ENCODE measurements at regions not wholly inside any gene's neighbourhood (a gene's known extent, or its start where the extent isn't known, plus 50 kb on each side); places are given as distances from the start of the nearest gene placed in this dataset.
A peak's percentile ranks its signal among the peaks of the same experiment; 100 is the strongest.

GRCh38 chr4:155268821-155269220 lies 60.4 kb downstream of the NPY2R start:
- Histone ChIP-seq H3K36me3 (ENCODE audit: control insufficient read depth in 4 of 4, insufficient read depth in 4 of 4, low read length in 3 of 4) (no peaks in the 10 kb centered on the region), H3K27me3 (replicated peaks in 2 of 5; ENCODE audit: control insufficient read depth in 4 of 5, insufficient read depth in 5 of 5, low read length in 4 of 5) (no peaks in the 10 kb centered on the region), H3K4me1 (ENCODE audit: control extremely low read depth in 1 of 4, control insufficient read depth in 4 of 4, insufficient read depth in 4 of 4, low read length in 3 of 4) (no peaks in the 10 kb centered on the region), H3K4me3 (ENCODE audit: control insufficient read depth in 1 of 7, extremely low read depth in 1 of 7, insufficient read depth in 4 of 7, low read depth in 2 of 7, low read length in 6 of 7) (no peak overlapping the region), H3K9me3 (ENCODE audit: control extremely low read depth in 1 of 5, control insufficient read depth in 4 of 5, insufficient read depth in 2 of 5, low read depth in 1 of 5, low read length in 4 of 5) (peaks cover 0 to 5% (median 0%) of the 10 kb centered on the region in 5 experiments), H3K27ac (ENCODE audit: insufficient read depth in 1 of 2, low read depth in 1 of 2, low read length in 2 of 2, poor library complexity in 1 of 2, severe bottlenecking in 2 of 2) (no peak overlapping the region)
- POLR2A ChIA-PET, result interaction anchor here (0.5 kb wide), 1 partner anchor 23 kb away, joined by 3 read pairs; no protein-coding TSS in a partner anchor
- DNase-seq, result no peak
- CTCF ChIA-PET, result no interaction called here

- H3K4me3 ChIP-seq (ENCODE audit: control insufficient read depth in 1 of 7, extremely low read depth in 1 of 7, insufficient read depth in 4 of 7, low read depth in 2 of 7, low read length in 6 of 7), result no peak overlapping the region
- DNase-seq, result no peak
- ChIA-PET CTCF (no interaction called here), POLR2A (no interaction called here)
- H3K27ac ChIP-seq (ENCODE audit: insufficient read depth in 1 of 2, low read depth in 1 of 2, low read length in 2 of 2, poor library complexity in 1 of 2, severe bottlenecking in 2 of 2), result no peak overlapping the region
- no peaks in the 10 kb centered on the region for H3K4me1 ChIP-seq (ENCODE audit: control extremely low read depth in 1 of 4, control insufficient read depth in 4 of 4, insufficient read depth in 4 of 4, low read length in 3 of 4)
- no peaks in the 10 kb centered on the region for H3K36me3 ChIP-seq (ENCODE audit: control insufficient read depth in 4 of 4, insufficient read depth in 4 of 4, low read length in 3 of 4)
- no peaks in the 10 kb centered on the region for H3K27me3 ChIP-seq (replicated peaks in 2 of 5; ENCODE audit: control insufficient read depth in 4 of 5, insufficient read depth in 5 of 5, low read length in 4 of 5)
- H3K9me3 ChIP-seq (ENCODE audit: control extremely low read depth in 1 of 5, control insufficient read depth in 4 of 5, insufficient read depth in 2 of 5, low read depth in 1 of 5, low read length in 4 of 5), result peaks cover 0 to 5% (median 0%) of the 10 kb centered on the region in 5 experiments
Observed at GRCh38 chr4:155270671-155271070, 62.2 kb downstream of the NPY2R start.

- no peaks in the 10 kb centered on the region for H3K27me3 ChIP-seq (replicated peaks in 2 of 5; ENCODE audit: control insufficient read depth in 4 of 5, insufficient read depth in 5 of 5, low read length in 4 of 5)
- H3K36me3 ChIP-seq (ENCODE audit: control insufficient read depth in 4 of 4, insufficient read depth in 4 of 4, low read length in 3 of 4), result no peaks in the 10 kb centered on the region
- POLR2A ChIA-PET, result no interaction called here
- H3K4me1 ChIP-seq (ENCODE audit: control extremely low read depth in 1 of 4, control insufficient read depth in 4 of 4, insufficient read depth in 4 of 4, low read length in 3 of 4), result no peaks in the 10 kb centered on the region
- peak; percentile 6 to 27 (median 13) for DNase-seq
- CTCF ChIA-PET, result no interaction called here
- H3K27ac ChIP-seq (ENCODE audit: insufficient read depth in 1 of 2, low read depth in 1 of 2, low read length in 2 of 2, poor library complexity in 1 of 2, severe bottlenecking in 2 of 2), result no peak overlapping the region
- peaks cover 0 to 5% (median 0%) of the 10 kb centered on the region in 5 experiments for H3K9me3 ChIP-seq (ENCODE audit: control extremely low read depth in 1 of 5, control insufficient read depth in 4 of 5, insufficient read depth in 2 of 5, low read depth in 1 of 5, low read length in 4 of 5)
- no peak overlapping the region for H3K4me3 ChIP-seq (ENCODE audit: control insufficient read depth in 1 of 7, extremely low read depth in 1 of 7, insufficient read depth in 4 of 7, low read depth in 2 of 7, low read length in 6 of 7)
- whole genome bisulfite sequencing (ENCODE audit: insufficient coverage), result no CpG with 5 or more reads among the region's 1 CpG
Observed at GRCh38 chr4:155271557-155271956, 63.1 kb downstream of the NPY2R start.

GRCh38 chr4:155288999-155289398 lies 80.6 kb downstream of the NPY2R start:
- no peaks in the 10 kb centered on the region for H3K4me1 ChIP-seq (ENCODE audit: control extremely low read depth in 1 of 4, control insufficient read depth in 4 of 4, insufficient read depth in 4 of 4, low read length in 3 of 4)
- POLR2A ChIA-PET, result no interaction called here
- CTCF ChIA-PET, result no interaction called here
- no peak overlapping the region for H3K27ac ChIP-seq (ENCODE audit: insufficient read depth in 1 of 2, low read depth in 1 of 2, low read length in 2 of 2, poor library complexity in 1 of 2, severe bottlenecking in 2 of 2)
- no peak for DNase-seq
- no peaks in the 10 kb centered on the region for H3K36me3 ChIP-seq (ENCODE audit: control insufficient read depth in 4 of 4, insufficient read depth in 4 of 4, low read length in 3 of 4)
- no peak overlapping the region for H3K4me3 ChIP-seq (ENCODE audit: control insufficient read depth in 1 of 7, extremely low read depth in 1 of 7, insufficient read depth in 4 of 7, low read depth in 2 of 7, low read length in 6 of 7)
- no peaks in the 10 kb centered on the region for H3K27me3 ChIP-seq (replicated peaks in 2 of 5; ENCODE audit: control insufficient read depth in 4 of 5, insufficient read depth in 5 of 5, low read length in 4 of 5)
- H3K9me3 ChIP-seq (ENCODE audit: control extremely low read depth in 1 of 5, control insufficient read depth in 4 of 5, insufficient read depth in 2 of 5, low read depth in 1 of 5, low read length in 4 of 5), result no peaks in the 10 kb centered on the region
